Peyer's patch (tissue), 4 donors: ENCODE measurements at regions not wholly inside any gene's neighbourhood (a gene's known extent, or its start where the extent isn't known, plus 50 kb on each side); places are given as distances from the start of the nearest gene placed in this dataset.

ENCODE experiments used
- POLR2A ChIP-seq, 2 donors: fragments of 450-650 bp; IDR thresholded peaks; one replicate each; pipeline ENCODE4 v1.5.1; 2017; ENCODE audit warnings: antibody characterized with exemption in 2 of 2, mild to moderate bottlenecking in 2 of 2, moderate library complexity in 2 of 2
- TF ChIP-seq, protein P1 (sequence below), 6 experiments: fragments of 450-650 bp in 4 of 6; fragments of 200-600 bp in 2 of 6; sonication (generic) in 1 of 6; IDR thresholded peaks; one replicate each; pipeline ENCODE4 v1.5.1; 2017 to 2019; ENCODE audit warnings: antibody characterized with exemption in 6 of 6, mild to moderate bottlenecking in 3 of 6, moderate library complexity in 1 of 6

DNA sequence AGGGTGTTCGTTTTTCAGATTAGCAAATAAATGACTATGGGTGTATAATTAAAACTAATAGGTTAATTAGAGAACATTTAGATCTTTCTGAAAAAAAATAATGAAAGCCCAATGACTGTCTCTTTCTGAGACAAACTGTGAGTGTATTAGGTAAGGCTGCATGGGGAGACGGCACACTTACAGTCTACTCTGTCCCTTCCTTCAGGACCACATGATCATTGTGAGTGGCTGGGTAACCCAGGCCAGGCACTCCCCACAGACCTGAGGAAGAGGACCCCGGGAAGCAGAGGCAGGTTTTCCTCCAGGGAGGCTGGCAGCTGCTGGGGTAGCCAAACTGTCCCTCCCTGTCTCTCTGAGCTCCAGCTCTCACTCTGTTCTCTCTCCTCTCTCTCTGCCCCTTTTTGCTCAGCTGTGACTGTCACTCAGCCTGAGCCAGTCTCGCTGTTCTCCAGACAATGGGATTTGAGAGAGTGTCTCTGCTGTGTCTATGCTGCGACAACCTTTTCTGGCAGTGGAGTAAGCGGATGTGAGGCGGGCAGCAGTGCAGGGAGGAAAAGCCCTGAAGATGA lies 83.1 kb upstream of the NCAM1 start:
- TF ChIP-seq POLR2A (IDR thresholded peaks at IDR 0.05): no peak
- TF ChIP-seq, protein P1, sequence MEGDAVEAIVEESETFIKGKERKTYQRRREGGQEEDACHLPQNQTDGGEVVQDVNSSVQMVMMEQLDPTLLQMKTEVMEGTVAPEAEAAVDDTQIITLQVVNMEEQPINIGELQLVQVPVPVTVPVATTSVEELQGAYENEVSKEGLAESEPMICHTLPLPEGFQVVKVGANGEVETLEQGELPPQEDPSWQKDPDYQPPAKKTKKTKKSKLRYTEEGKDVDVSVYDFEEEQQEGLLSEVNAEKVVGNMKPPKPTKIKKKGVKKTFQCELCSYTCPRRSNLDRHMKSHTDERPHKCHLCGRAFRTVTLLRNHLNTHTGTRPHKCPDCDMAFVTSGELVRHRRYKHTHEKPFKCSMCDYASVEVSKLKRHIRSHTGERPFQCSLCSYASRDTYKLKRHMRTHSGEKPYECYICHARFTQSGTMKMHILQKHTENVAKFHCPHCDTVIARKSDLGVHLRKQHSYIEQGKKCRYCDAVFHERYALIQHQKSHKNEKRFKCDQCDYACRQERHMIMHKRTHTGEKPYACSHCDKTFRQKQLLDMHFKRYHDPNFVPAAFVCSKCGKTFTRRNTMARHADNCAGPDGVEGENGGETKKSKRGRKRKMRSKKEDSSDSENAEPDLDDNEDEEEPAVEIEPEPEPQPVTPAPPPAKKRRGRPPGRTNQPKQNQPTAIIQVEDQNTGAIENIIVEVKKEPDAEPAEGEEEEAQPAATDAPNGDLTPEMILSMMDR (IDR thresholded peaks at IDR 0.05): no peak
